GM18873 (cell line): ENCODE measurements at regions not wholly inside any gene's neighbourhood (a gene's known extent, or its start where the extent isn't known, plus 50 kb on each side); places are given as distances from the start of the nearest gene placed in this dataset.

Source experiments
- ATAC-seq: cut with Tn5 transposase; IDR thresholded peaks from one replicate; pipeline ENCODE4 v1.9.1; 2021; ENCODE audit warnings: mild to moderate bottlenecking, moderate library complexity, moderate number of reproducible peaks; ENCODE audit not compliant: unreplicated experiment, low FRiP score

DNA sequence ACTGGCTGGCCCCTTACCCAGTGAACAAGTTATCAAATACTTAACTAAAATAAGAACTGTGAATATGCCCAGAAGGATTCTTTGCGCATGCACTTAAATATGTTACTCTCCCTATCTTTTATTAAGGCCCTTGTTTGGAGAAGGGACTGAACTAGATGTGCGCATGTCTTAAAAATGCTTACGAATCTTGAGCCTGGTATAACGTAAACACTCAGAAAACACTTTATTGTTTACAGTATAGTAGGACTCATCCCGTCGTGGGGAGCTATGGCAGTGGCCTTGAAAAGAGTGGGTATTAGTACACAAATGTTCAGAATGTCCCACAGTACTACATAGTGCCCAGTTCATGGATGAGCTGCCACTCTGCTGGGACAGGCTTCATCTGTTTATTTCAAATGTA lies 75.9 kb upstream of the MAP4K3 start:
- ATAC-seq, result no peak

- ATAC-seq, result peak; percentile 86
Measured at GRCh38 chr2:39513641-39514094, 76.6 kb upstream of the MAP4K3 start.

- no peak for ATAC-seq
Measured at GRCh38 chr2:39514825-39515224, 77.7 kb upstream of the MAP4K3 start.

DNA sequence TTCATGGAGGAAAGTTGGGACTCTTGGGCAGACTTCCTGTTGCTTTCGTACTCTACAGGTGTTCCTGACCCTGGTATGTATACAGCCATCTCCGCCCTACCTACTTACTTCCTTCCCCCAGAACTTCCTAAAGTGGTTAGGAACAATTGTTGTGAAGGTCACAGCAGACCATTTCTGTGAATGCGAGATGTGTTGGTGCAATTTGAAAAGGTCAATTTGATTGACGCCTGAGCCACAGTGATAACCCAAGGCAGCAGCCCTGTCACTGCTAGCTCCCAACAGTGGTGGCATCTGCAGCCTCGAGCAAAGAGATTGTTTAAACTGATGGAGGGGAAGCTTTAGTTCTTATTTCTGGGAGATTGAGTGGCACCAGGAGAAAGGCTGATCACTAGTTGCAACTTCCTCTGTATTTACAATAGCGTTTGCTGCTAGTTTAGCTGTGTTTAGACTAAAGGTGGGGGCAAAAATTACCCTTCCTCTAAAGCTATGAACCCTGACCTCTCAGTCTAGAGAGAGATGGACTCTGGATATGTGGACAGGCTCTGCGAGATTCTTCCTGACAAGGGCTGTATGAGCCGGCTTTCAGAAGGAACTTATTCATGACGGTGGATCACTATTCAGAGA lies 78.3 kb upstream of the MAP4K3 start:
- no peak for ATAC-seq

- no peak for ATAC-seq
Measured at GRCh38 chr2:39515897-39516346, 78.8 kb upstream of the MAP4K3 start.

DNA sequence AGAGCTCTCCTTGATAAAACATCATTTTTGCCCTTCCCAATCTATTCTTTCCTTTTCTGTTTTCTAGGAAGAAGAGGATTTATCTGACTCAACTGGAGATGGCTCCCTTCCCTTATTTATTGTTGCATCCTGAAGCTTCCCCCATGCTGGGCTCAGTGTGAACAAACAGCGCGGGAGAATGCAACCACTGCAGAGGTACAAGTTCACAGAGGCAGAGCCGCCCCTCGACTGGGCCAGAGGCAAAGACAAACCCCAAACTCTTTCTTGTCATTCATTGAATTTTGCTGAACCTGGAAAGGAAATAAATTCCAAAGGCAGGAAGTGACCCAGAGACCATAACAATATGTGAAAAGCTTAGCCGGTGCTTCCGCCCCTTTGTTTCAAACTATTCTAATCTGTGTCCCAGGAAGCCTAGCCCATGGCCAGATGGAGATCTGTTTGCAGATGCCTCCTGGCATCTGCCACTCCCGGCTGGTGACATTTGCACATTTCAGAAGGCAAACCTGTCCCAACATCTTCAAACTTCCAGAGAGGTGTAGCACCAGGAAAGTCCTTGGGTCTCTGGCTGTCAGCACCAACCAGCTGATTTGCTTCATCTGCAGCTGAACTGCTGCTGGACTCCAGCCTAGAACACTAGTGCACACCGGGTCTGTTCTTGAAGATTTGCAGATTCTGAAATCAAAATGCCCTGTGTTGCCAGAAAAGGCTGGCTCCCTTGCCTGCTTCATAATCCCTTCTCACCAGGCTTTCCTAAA lies 79.4 kb upstream of the MAP4K3 start:
- no peak for ATAC-seq

DNA sequence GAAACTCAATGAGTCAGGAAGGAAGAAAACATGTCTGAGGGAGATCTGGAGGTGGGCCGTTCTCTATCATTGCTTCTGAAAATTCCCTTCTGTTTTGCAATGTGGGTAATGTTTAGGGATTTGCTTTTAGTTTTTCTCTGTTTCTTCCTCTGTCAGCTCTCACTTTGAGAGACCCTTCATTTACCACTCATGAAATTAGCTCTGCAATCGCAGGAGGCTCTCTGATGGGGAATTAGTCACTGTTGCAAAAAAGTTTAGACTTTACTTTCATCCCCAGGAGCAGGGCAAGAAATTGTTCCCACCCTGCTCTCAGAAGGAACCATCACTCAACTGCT lies 80.0 kb upstream of the MAP4K3 start:
- no peak for ATAC-seq

DNA sequence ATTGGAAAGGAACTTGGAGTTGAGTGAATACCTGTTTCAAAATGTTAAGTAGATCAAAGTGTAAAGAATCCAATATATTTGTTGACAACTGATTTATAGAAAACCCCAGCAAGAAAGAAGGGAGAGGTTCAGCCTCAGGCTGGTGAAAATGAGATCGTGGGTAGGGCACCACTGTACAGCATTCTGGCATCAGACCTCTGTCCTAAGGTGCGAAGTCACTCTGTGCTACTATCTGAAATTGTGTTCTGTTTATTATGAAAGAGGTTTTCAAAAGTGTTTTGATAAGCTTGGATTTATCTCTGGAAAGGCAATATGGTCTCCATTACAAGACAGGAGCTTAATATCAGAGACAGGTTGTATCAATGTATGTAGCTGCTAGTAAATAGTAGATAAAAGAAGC lies 80.5 kb upstream of the MAP4K3 start:
- no peak for ATAC-seq

GRCh38 chr2:39519886-39520285 lies 82.8 kb upstream of the MAP4K3 start:
- no peak for ATAC-seq

- no peak for ATAC-seq
Measured at GRCh38 chr2:39521876-39522517, 84.9 kb upstream of the MAP4K3 start.

GRCh38 chr2:39522518-39522877 lies 85.4 kb upstream of the MAP4K3 start:
- ATAC-seq, result no peak

GRCh38 chr2:39523308-39524044 lies 86.4 kb upstream of the MAP4K3 start:
- ATAC-seq, result no peak

DNA sequence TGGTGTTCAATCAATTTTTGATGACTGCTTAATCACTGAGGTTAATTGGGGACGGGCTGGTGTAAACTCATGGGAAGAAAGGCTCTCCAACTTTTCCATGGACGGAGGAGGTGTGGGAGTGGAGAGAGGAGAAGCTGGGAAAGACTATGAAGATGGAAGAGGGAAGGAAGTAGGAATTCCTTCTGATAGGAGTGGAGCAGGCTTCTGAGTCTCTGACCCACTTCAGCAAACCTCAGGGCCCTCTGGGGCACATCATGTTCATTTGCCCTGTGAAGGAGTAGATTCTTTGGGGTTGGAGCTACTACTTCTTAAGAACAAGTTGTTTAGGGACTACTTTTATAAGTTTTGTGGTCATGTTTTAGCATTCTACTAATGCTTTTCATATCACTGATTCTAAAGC lies 87.0 kb upstream of the MAP4K3 start:
- ATAC-seq, result no peak

- ATAC-seq, result no peak
Measured at GRCh38 chr2:39524756-39525635, 87.9 kb upstream of the MAP4K3 start.

DNA sequence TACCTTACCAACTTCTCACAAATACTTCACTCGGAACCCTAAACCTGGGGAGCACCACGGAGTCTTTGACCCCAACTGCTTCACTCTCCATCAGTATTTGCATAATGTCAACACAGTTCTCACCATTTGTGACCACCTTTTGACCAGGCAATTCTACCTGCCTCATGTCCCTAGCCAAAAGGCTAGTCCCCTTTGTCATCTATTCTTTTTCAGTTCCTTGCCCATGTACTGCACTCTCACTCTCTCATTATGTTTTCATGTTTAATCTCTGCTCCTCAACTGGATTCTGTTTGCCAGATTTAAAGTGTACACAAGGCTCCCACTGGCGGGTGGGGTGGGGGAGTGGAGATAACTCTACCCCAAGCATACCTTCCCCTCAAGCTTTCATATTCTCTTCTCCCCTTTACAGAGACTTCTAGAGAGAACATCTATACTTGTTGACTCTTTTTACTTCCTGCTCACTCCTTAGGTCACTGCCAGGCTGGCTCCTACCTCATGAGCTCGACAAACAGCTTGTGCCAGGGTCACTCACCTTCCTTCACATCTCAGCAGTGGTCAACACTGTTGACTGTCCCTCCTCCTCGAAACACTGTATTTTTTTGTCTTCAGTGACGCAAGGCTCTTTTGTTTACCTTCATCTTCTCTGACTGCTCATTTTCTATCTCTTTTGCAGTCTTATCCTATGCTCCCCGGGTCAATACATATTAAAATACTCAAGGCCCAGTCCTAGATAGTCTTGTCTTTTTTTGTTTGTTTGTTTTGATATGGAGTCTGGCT lies 88.7 kb upstream of the MAP4K3 start:
- no peak for ATAC-seq

- no peak for ATAC-seq
Measured at GRCh38 chr2:39528701-39529100, 91.6 kb upstream of the MAP4K3 start.

- no peak for ATAC-seq
Measured at GRCh38 chr2:39529836-39530235, 92.8 kb upstream of the MAP4K3 start.

- ATAC-seq, result no peak
Measured at GRCh38 chr2:39530411-39530866, 93.4 kb upstream of the MAP4K3 start.

DNA sequence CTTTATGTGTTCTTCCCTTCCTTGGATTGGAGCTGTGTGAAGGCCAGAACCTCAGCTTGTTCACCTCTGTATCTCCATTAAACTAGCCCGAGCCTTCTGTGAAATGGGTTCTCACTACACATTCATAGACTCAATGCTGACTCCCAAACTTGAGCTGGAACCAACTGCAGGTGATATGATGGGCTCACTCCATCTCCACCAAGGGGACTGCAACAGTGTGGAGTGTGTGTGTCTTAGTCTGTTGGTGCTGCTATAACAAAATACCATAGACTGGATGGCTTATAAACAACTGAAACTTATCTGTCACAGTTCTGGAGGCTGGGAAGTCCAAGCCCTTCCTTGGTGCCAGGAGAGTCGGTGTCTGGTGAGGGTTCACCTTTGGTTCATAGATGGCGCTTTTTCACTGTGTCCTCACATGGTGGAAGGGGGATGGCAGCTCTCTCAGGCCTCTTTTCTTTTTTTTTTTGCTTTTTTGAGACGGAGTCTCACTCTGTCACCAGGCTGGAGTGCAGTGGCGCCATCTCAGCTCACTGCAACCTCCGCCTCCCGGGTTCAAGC lies 94.2 kb upstream of the MAP4K3 start:
- ATAC-seq, result no peak
